Mucosa of gallbladder (tissue), 1 donor: ENCODE measurements at regions not wholly inside any gene's neighbourhood (a gene's known extent, or its start where the extent isn't known, plus 50 kb on each side); places are given as distances from the start of the nearest gene placed in this dataset.
"Not testable (repeated sequence)": the region's sequence is repeated elsewhere in the genome, so short reads cannot be mapped to it uniquely, and the experiment has no call there.

Experiments used
- DNase-seq: peaks from one replicate; pipeline ENCODE4 v3.0.0-alpha.2; 2020; ENCODE audit warnings: low spot score
- donor health status: DM: no; HTN: no; CAD: no.

- no peak for DNase-seq
Observed at GRCh38 chr1:5140962-5141361, 486.6 kb downstream of the AJAP1 start.

GRCh38 chr1:5140136-5140535, 485.7 kb downstream of the AJAP1 start:
- DNase-seq: no peak

GRCh38 chr1:5129746-5130355, 475.4 kb downstream of the AJAP1 start:
- DNase-seq: no peak

- DNase-seq: no peak
Observed at GRCh38 chr1:5125208-5125607, 470.8 kb downstream of the AJAP1 start.

GRCh38 chr1:5120559-5120958, 466.1 kb downstream of the AJAP1 start:
- DNase-seq: no peak

GRCh38 chr1:5119366-5120234, 465.2 kb downstream of the AJAP1 start:
- no peak for DNase-seq

GRCh38 chr1:5118771-5119170, 464.4 kb downstream of the AJAP1 start:
- DNase-seq: not testable (repeated sequence)

- not testable (repeated sequence) for DNase-seq
Observed at GRCh38 chr1:5118292-5118691, 463.9 kb downstream of the AJAP1 start.

GRCh38 chr1:5111581-5111980, 457.2 kb downstream of the AJAP1 start:
- DNase-seq: no peak

- no peak for DNase-seq
Observed at GRCh38 chr1:5110508-5110907, 456.1 kb downstream of the AJAP1 start.

GRCh38 chr1:5109633-5110032, 455.2 kb downstream of the AJAP1 start:
- no peak for DNase-seq

- DNase-seq: no peak
Observed at GRCh38 chr1:5108740-5109139, 454.3 kb downstream of the AJAP1 start.

GRCh38 chr1:5105744-5106143, 451.3 kb downstream of the AJAP1 start:
- no peak for DNase-seq

- DNase-seq: no peak
Observed at GRCh38 chr1:5099558-5099957, 445.1 kb downstream of the AJAP1 start.

GRCh38 chr1:5098981-5099385, 444.6 kb downstream of the AJAP1 start:
- no peak for DNase-seq

GRCh38 chr1:5093042-5093441, 438.6 kb downstream of the AJAP1 start:
- no peak for DNase-seq

GRCh38 chr1:5084676-5085075, 430.3 kb downstream of the AJAP1 start:
- no peak for DNase-seq

- DNase-seq: no peak
Observed at GRCh38 chr1:5067246-5067645, 412.8 kb downstream of the AJAP1 start.

- no peak for DNase-seq
Observed at GRCh38 chr1:5053744-5054143, 399.3 kb downstream of the AJAP1 start.

GRCh38 chr1:5029136-5029535, 374.7 kb downstream of the AJAP1 start:
- no peak for DNase-seq

- DNase-seq: no peak
Observed at GRCh38 chr1:5012249-5012648, 357.8 kb downstream of the AJAP1 start.

GRCh38 chr1:5010656-5011055, 356.2 kb downstream of the AJAP1 start:
- no peak for DNase-seq

GRCh38 chr1:5010236-5010635, 355.8 kb downstream of the AJAP1 start:
- no peak for DNase-seq
